GM12864 (cell line): ENCODE measurements at regions not wholly inside any gene's neighbourhood (a gene's known extent, or its start where the extent isn't known, plus 50 kb on each side); places are given as distances from the start of the nearest gene placed in this dataset.
A peak's percentile ranks its signal among the peaks of the same experiment; 100 is the strongest.

Experiments
- DNase-seq: peaks from one replicate; pipeline ENCODE4 v3.0.0-alpha.2; 2011; ENCODE audit warnings: low read depth
- H3K4me3 ChIP-seq: 2 replicates; pipeline ENCODE4 v1.5.1; 2011; ENCODE audit warnings: mild to moderate bottlenecking, low read depth, low read length, control low read depth
- TF ChIP-seq, protein P1 (sequence below): IDR thresholded peaks from 2 replicates; pipeline ENCODE4 v1.5.1; 2011; ENCODE audit warnings: low read depth, mild to moderate bottlenecking, moderate library complexity, low read length, control low read depth, inconsistent platforms; ENCODE audit errors: missing control alignments

DNA sequence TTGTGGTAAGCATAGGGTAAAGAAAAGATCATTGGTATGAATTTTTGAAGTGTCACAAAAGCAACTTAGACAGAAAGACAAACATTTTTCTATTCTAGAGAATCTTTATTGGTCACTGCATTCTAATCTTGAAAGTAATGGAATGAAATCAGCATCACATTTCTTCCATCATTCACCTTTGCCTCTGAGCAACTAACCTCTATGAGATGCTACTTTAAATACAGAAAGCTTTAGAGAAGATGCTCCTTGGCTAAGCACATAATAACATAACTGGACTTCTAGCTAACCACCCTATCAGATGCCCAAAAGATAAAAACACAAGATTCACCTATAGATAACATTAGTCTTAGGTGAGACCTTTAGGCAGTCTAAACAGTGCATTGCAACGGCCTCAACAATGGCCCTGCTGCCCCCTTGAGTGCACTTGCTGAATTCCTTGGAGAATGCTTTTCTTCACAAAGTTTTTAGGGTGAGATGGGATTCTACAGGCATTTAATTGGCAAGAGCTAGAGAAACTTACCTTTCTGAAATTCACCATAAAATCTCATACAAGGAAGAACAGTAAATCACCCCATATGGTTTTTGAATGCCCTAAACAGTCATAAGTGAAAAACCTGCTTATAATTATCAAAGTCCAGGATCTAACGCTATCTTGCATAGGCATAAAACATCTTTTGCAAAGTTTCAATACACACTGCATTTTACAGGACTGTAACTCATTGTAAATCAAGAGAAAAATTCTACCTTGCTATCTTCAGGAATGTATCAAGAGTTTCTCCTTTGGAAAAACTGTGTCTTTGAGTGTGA, 791.3 kb upstream of the CHAC2 start:
- TF ChIP-seq, protein P1, sequence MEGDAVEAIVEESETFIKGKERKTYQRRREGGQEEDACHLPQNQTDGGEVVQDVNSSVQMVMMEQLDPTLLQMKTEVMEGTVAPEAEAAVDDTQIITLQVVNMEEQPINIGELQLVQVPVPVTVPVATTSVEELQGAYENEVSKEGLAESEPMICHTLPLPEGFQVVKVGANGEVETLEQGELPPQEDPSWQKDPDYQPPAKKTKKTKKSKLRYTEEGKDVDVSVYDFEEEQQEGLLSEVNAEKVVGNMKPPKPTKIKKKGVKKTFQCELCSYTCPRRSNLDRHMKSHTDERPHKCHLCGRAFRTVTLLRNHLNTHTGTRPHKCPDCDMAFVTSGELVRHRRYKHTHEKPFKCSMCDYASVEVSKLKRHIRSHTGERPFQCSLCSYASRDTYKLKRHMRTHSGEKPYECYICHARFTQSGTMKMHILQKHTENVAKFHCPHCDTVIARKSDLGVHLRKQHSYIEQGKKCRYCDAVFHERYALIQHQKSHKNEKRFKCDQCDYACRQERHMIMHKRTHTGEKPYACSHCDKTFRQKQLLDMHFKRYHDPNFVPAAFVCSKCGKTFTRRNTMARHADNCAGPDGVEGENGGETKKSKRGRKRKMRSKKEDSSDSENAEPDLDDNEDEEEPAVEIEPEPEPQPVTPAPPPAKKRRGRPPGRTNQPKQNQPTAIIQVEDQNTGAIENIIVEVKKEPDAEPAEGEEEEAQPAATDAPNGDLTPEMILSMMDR, result peak; percentile 38
- no peak for DNase-seq
- H3K4me3 ChIP-seq, result no peak overlapping the region

DNA sequence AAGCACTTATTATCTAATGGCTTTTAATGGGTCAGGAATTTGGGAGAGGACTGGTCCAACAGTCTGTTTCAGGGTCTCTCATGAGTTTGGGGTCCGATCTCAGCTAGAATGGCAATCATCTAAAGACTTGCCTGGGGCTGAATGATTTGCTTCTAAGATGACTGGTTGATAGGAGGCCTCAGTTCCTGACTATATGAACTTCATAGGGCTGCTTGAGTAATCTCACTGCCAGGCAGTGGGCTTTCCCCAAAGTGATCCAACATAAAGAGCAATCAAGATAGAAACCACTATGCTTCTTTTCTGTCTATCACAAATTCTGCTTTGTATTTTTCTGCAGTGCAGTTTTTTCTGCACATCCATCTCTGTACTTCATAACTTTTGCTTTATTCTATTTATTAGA, 793.5 kb upstream of the CHAC2 start:
- H3K4me3 ChIP-seq, result no peak overlapping the region
- TF ChIP-seq, protein P1, result no peak
- DNase-seq, result no peak

DNA sequence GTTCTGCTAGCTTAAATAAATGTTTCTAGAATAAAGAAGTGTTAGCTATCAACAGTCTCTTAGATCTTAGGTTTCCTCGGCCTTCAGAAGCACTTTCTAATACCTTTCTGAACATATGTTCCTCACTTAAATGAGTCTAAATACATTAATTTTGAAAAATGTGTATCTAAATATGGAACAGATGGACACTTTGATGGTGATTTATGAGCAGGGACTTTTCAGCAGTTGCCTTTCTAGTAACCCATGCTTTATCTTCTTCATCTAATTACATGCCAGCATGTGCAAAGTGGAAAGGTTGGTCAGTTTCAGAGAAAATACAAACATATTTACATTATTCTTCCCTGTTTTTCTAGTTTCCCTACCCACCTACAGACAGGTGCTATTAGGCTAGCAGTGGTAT, 797.0 kb upstream of the CHAC2 start:
- TF ChIP-seq, protein P1, result no peak
- no peak for DNase-seq
- H3K4me3 ChIP-seq, result no peak overlapping the region

DNA sequence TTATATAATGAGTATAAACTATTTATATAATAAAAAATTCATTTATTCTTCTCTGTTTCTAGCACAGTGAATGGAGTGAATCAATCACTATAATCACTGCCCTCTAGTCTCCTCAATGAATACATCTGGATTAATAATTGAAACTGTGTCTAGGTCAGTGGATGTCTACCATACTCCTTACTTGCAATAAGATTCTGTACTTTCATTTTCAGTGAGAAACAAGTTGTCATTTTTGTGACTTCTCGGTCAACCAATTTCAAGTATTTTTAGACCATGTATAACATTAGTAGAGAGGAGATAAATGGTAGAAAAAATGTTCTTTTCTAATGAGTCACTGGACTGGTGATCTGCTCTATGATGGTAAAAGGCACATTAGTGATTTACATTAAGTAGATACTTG, 799.6 kb upstream of the CHAC2 start:
- DNase-seq, result no peak
- TF ChIP-seq, protein P1, result no peak
- no peak overlapping the region for H3K4me3 ChIP-seq

DNA sequence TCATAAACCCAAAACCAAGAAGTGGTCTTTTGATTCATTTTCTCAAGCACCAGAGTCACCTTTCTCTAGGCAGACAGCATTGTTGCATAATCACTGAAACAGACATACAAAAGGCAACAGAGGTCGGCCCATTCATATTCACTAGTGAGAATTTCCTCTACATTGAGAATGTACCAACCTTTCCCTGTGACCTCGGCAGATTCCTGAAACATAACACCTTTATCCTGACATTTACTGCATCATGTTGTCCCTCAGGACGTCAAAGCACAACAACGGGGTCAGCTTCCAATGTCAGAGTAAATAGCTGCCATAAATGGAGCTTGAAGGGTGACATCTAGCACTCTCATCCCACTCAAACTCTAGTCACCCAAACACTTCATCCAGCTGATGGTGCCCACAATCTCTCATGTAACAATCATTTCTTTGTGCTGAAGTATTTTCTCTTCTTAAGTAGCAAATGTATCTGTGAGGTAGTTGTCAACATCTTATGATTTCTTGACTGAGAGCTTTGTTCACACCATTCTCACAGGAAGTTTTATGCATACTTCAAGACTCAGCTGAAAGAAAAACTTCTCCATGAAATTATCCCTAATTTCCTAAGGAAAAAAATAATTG, 802.6 kb upstream of the CHAC2 start:
- no peak for DNase-seq
- no peak overlapping the region for H3K4me3 ChIP-seq
- TF ChIP-seq, protein P1, result no peak

DNA sequence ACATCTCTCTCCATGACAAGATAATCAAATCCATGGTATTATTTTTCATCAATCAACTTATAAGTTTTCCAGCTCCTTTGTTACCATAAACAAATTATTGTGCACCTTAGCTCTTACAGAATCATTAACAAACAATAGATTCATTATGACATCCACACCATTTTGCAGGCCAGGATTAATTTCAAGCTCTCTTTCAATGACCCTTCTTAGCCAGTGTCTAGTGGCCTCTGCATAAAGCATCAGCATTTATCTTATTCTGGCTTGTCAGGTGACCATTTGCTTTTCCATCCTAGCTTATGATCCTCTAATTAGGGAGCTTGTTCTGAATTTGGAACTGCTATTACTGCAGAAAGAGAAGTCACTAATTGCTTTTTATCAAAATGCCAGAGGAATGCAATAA, 806.2 kb upstream of the CHAC2 start:
- DNase-seq, result no peak
- TF ChIP-seq, protein P1, result no peak
- no peak overlapping the region for H3K4me3 ChIP-seq
